Erythroblast (primary cell): ENCODE measurements at regions not wholly inside any gene's neighbourhood (a gene's known extent, or its start where the extent isn't known, plus 50 kb on each side); places are given as distances from the start of the nearest gene placed in this dataset.

ENCODE experiments used
- GATA1 ChIP-seq: IDR thresholded peaks from 2 replicates; pipeline ENCODE4 v1.6.1; 2011; ENCODE audit warnings: low read depth, mild to moderate bottlenecking, control low read depth, low read length, moderate library complexity
- POLR2A ChIP-seq: IDR thresholded peaks from 2 replicates; pipeline ENCODE4 v1.6.1; 2011; ENCODE audit warnings: mild to moderate bottlenecking, low read length

GRCh38 chr11:91698845-91699244 is 525.8 kb upstream of the FAT3 start:
- TF ChIP-seq POLR2A (no peak), GATA1 (no peak)
